ENCODE measurements at regions not wholly inside any gene's neighbourhood (a gene's known extent, or its start where the extent isn't known, plus 50 kb on each side); places are given as distances from the start of the nearest gene placed in this dataset.

- no peaks in the 10 kb centered on the region for H3K4me1 ChIP-seq (ENCODE audit: control insufficient read depth in 1 of 2, insufficient read depth in 1 of 2, low read depth in 1 of 2, low read length in 1 of 2)
- no peaks in the 10 kb centered on the region for H3K36me3 ChIP-seq
- no peak for TF ChIP-seq CTCF (IDR thresholded peaks at IDR 0.05)
- H3K9me3 ChIP-seq = no peaks in the 10 kb centered on the region
- H3K4me3 ChIP-seq (ENCODE audit: low read depth in 1 of 2, low read length in 1 of 2) = no peak overlapping the region
- H3K27ac ChIP-seq = no peak overlapping the region
- H3K27me3 ChIP-seq = peaks cover 16% of the 10 kb centered on the region
Measured at GRCh38 chr20:43863821-43864544, 50.7 kb upstream of the TOX2 start.

- Histone ChIP-seq H3K4me3 (ENCODE audit: low read depth in 1 of 2, low read length in 1 of 2) (no peak overlapping the region), H3K27ac (no peak overlapping the region), H3K4me1 (ENCODE audit: control insufficient read depth in 1 of 2, insufficient read depth in 1 of 2, low read depth in 1 of 2, low read length in 1 of 2) (no peaks in the 10 kb centered on the region), H3K27me3 (peaks cover 20% of the 10 kb centered on the region), H3K9me3 (no peaks in the 10 kb centered on the region), H3K36me3 (no peaks in the 10 kb centered on the region)
- no peak for TF ChIP-seq CTCF (IDR thresholded peaks at IDR 0.05)
Measured at GRCh38 chr20:43863330-43863729, 51.3 kb upstream of the TOX2 start.

GRCh38 chr20:43862438-43862837 lies 52.2 kb upstream of the TOX2 start:
- TF ChIP-seq CTCF (IDR thresholded peaks at IDR 0.05) = no peak

GRCh38 chr20:43859994-43860393 lies 54.7 kb upstream of the TOX2 start:
- Histone ChIP-seq H3K4me1 (ENCODE audit: control insufficient read depth in 1 of 2, insufficient read depth in 1 of 2, low read depth in 1 of 2, low read length in 1 of 2) (no peaks in the 10 kb centered on the region), H3K4me3 (ENCODE audit: low read depth in 1 of 2, low read length in 1 of 2) (no peak overlapping the region), H3K9me3 (no peaks in the 10 kb centered on the region), H3K27ac (no peak overlapping the region), H3K27me3 (peaks cover 33% of the 10 kb centered on the region), H3K36me3 (no peaks in the 10 kb centered on the region)
- TF ChIP-seq CTCF (IDR thresholded peaks at IDR 0.05) = no peak

More at GRCh38 chr20:43862438-43862837, 52.2 kb upstream of the TOX2 start:
- peaks cover 26% of the 10 kb centered on the region for H3K27me3 ChIP-seq
- H3K36me3 ChIP-seq = no peaks in the 10 kb centered on the region
- H3K9me3 ChIP-seq = no peaks in the 10 kb centered on the region
- no peaks in the 10 kb centered on the region for H3K4me1 ChIP-seq (ENCODE audit: control insufficient read depth in 1 of 2, insufficient read depth in 1 of 2, low read depth in 1 of 2, low read length in 1 of 2)
- no peak overlapping the region for H3K27ac ChIP-seq
- H3K4me3 ChIP-seq (ENCODE audit: low read depth in 1 of 2, low read length in 1 of 2) = no peak overlapping the region

GRCh38 chr20:43857932-43858331 lies 56.7 kb upstream of the TOX2 start:
- Histone ChIP-seq H3K36me3 (no peaks in the 10 kb centered on the region), H3K27ac (no peak overlapping the region), H3K9me3 (no peaks in the 10 kb centered on the region), H3K4me1 (ENCODE audit: control insufficient read depth in 1 of 2, insufficient read depth in 1 of 2, low read depth in 1 of 2, low read length in 1 of 2) (no peaks in the 10 kb centered on the region), H3K4me3 (ENCODE audit: low read depth in 1 of 2, low read length in 1 of 2) (no peak overlapping the region), H3K27me3 (peaks cover 33% of the 10 kb centered on the region)
- TF ChIP-seq CTCF (IDR thresholded peaks at IDR 0.05) = no peak

Measured in neutrophil (primary cell).